NCI-H748 (cell line): ENCODE measurements at regions not wholly inside any gene's neighbourhood (a gene's known extent, or its start where the extent isn't known, plus 50 kb on each side); places are given as distances from the start of the nearest gene placed in this dataset.
"Not testable (repeated sequence)": the region's sequence is repeated elsewhere in the genome, so short reads cannot be mapped to it uniquely, and the experiment has no call there.

ENCODE experiments used
- DNase-seq: peaks from one replicate; lab custom pipeline; 2025; ENCODE audit not compliant: unreplicated experiment; lab: John Stamatoyannopoulos, UW

DNA sequence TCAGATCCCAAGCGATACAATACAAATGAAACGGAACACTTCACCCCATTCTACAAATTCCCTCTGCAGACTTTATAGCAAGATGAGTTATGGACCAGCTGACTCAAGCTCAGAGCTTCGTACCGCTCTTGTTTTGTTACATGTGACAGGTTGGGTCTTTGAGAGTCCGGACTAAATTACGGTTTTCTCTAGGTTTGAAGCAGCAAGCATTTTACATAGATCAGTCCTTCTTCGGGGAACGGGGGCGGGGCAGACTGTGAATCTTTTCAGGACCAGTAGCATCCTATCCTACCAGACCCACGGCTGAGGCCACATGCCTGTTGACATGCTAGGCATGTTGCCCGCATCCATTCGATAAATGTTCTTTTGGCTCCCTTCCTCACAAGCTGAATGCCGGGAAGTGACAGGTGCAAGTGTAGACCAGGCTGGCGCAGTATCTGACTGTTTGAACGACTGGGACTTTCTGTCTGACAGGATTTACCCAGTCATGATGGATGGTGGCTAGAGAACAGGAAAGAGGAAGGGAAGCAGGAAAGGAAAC, 811.0 kb upstream of the GRAMD2B start:
- DNase-seq, result peak; percentile 95

- DNase-seq, result no peak
Observed at GRCh38 chr5:125612776-125613175, 810.4 kb upstream of the GRAMD2B start.

DNA sequence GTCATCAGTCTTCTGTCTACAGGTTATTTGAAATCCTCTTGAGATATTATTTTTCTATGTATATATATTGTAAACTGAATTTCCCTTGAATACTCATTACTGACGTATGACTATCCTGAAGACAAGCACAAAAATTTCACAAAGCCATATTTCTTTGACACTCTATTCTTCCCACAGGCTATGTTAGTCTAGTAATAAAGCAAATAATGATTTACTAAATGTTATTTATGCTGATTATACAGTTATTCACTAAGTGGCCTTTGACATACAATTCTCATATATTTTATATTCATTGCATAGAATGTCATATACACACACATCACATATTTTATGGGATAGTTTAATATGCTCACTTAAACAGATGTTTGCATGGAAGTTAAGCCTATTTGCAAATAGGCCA, 793.0 kb upstream of the GRAMD2B start:
- DNase-seq, result no peak

GRCh38 chr5:125633523-125633922, 789.7 kb upstream of the GRAMD2B start:
- no peak for DNase-seq

- peak; percentile 87 for DNase-seq
Observed at GRCh38 chr5:125634216-125634835, 788.9 kb upstream of the GRAMD2B start.

DNA sequence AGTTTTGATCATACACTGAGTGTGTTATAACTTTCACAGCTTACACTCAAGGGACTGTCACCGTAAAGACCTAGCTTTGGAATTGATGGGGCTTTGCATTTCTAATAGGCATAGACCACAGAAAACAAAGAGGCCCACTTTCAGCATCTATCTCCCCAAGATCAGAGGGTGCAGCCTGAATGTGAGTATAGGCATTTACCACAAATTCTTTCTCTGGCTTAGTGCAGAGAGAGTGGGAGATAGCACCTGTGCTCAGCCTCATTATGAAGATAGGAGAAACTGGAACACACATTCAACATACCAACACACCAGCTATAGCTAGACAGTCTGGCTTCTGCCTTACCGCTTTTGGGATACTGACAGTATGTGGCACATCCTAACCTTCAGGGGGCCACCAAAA, 783.4 kb upstream of the GRAMD2B start:
- DNase-seq, result no peak

DNA sequence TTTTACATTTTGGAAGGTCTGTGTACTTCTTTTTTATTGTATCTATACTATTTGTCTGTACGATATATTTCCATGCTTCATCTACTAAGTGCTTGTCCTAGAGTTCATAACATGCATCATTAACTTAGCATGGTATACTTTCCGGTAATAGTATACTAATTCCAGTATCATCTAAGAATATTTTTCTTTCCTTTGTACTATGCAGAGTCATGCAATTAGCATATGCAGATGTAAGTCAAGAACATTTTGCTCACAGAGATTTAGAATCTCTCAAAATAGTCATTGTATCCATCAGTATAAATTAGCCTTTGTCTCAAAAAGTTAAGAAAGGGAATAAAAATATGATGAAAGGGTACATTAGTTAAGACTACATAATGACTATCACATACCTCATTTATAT, 770.4 kb upstream of the GRAMD2B start:
- no peak for DNase-seq

DNA sequence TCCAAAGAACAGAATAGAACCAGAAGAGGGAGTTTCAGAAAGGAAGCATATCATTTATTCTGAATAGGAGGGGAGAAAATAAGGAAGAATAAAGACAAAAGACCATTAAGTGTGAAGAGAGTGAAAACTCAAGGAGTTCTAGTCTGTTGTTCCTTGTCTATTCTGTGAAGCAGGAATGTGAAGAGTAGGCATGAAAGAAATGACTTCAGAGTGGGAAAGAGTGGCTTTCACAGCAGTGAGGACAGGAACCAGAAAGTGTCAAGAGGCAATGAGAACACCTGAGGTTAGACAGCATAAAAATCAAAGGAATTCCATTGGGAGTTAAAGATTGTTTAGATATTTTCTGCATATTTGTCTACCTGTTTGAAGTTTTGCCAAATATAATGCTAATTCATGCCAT, 768.8 kb upstream of the GRAMD2B start:
- DNase-seq, result peak; percentile 6

DNA sequence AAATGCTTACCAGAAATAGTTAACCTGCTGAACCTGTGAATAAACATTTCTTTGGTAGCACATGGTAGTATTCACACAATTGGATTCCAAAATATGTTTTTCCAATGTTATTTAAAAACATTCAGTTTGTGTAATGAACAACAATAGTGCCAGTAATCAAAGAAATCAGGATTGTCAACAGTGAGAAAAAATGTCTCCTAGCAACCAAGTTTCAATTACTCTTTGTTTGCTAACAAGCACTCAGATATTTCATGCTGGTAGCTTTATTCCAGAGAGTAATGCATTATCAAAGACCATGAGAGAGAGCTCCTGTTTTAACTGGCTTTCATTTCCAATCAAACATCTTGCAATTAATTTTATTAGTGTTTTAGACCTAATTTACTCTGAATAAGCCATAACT, 768.1 kb upstream of the GRAMD2B start:
- DNase-seq, result peak; percentile 85

DNA sequence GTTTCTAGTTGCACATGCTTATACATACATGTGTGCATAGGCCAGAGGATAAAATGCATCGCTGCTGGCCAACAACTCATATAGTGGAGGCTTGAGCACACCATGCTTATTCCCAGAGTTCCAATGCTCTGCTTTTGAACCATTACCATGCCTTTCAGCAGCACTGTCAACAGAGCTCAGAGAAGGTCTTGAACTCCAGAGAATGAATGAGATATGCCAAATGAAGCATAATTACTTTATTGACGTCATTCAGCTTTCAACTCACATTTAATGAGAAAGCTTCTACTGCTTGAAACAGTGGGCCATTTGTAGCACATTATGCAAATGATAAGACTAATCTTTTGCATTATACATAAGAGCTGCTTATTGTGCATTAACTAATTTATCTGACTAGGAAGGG, 765.3 kb upstream of the GRAMD2B start:
- DNase-seq, result peak; percentile 72

- peak; percentile 12 for DNase-seq
Observed at GRCh38 chr5:125659316-125660023, 763.7 kb upstream of the GRAMD2B start.

DNA sequence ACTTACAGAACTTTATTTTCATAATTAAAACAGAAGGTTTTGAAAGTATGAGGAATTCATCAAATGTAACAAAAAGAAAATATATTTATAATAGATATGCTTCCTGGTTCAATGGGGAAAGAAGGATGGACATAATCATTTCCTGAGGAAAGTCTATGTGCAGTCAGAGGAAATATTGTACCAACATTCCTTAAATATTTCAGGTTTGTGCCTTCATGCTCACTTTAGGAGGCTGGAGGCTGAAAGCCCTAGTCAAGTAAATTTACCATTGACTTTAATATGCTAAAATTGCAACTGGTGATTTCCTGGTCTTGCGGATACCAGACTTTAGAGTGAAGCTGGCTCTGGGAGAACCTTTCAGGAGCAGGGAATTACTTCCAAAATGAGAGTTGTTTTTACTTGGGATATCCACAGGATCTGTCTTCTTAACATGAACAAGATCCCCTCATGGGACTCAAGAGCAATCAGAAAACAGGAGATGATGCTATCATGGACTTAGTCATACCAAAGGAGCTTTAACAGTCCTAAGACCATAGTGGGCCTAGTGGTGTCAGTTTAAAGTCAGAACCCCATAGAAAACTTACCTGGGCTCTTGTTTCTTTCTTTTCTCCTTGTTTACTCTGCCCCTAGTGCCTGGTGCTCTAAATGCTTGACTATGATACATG, 762.8 kb upstream of the GRAMD2B start:
- no peak for DNase-seq

GRCh38 chr5:125661584-125661983, 761.6 kb upstream of the GRAMD2B start:
- no peak for DNase-seq

DNA sequence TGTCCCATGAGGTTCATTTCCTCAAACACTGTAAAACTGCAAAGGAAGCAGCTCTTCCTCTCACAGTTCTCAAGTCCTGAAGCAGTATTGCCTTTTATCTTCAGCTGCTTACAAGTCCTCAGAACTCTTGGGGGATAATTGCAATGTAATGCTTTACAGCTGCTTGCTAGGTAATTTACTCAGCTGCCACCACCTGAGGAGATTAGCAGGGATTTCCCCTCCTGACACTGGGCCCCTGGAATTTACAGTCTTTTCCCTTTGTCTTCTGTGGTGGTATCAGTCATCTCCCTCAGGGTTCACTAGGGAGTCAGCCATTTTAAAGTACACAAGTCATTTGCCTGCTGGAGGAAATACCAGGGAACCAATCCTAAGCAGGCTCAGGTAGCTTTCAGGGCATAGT, 754.3 kb upstream of the GRAMD2B start:
- peak; percentile 94 for DNase-seq

- DNase-seq, result no peak
Observed at GRCh38 chr5:125673359-125673950, 749.8 kb upstream of the GRAMD2B start.

DNA sequence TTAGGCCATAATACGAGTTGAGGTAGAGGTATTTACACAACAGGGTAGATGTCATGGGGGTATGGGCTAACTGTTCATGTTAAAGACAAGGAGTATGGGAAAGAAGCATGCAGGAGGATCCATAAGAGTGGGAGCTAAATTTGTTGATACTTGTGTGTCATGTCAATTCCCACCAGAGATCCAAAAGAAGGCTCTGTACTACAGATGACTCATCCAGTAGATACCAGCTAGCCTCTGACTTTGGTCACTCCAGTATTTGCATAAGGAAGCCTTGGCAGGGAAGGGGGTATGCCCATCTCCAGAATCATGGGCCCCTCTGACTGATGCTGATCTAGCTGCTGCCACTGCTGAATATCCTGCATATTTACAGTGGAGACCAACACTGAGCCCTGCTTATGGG, 743.7 kb upstream of the GRAMD2B start:
- no peak for DNase-seq

GRCh38 chr5:125683669-125684068, 739.5 kb upstream of the GRAMD2B start:
- no peak for DNase-seq

GRCh38 chr5:125685771-125686170, 737.4 kb upstream of the GRAMD2B start:
- DNase-seq, result no peak

DNA sequence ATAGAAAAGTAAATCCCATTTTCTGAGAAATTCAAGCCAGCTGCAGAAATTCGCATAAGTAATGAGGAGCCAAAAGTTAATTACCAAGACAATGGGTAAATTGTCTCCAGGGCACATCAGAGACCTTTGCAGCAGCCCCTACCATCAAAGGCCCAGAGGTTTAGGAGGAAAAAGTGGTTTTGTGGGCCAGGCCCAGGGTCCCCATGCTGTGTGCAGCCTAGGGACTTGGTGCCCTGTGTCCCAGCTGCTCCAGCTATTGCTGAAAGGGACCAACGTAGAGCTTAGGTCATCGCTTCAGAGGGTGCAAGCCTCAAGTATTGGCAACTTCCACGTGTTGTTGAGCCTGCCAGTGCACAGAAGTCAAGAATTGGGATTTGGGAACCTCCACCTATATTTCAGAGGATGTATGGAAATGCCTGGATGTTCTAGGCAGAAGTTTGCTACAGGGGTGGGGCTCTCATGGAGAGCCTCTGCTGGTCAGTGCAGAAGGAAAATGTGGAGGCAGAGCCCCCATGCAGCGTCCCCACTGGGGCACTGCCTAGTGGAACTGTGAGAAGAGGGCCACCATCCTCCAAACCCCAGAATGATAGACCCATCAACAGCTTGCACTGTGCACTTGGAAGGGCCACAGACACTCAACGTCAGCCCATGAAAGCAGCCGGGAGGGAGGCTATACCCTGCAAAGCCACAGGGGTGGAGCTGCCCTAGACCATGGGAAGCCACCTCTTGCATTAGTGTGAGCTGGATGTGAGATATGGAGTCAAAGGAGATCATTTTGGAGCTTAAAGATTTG, 731.3 kb upstream of the GRAMD2B start:
- DNase-seq, result not testable (repeated sequence)

DNA sequence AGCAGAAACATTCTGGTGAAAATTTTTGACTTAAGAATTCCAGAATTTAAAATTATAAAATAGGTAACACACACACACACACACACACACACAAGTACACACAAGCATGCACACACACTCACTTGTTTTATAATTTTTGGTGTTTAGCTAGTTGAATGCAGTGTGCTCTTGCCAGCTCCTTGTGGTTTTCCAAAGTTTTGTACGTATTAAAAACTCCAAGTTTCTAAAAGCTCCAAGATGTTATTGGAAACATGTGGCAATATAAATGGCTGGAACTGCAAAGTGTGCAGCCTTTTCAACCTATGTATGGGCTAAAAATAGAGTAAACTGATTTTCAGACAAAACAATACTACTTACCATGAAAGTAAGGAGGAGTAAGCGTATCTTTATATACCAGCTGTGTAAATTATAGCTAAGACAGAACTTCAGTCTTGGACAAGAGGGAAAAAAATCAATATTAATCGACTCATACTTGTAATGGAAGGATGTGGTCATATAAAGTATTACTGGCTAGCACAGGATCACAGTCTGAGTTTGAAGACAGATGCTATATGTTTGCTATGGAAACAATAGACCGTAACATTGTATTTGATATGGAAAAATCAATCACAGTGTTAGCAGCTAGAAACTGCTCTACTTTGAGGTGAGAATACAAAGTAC, 727.1 kb upstream of the GRAMD2B start:
- no peak for DNase-seq
